WTC11 (cell line): ENCODE measurements at regions not wholly inside any gene's neighbourhood (a gene's known extent, or its start where the extent isn't known, plus 50 kb on each side); places are given as distances from the start of the nearest gene placed in this dataset.

ENCODE experiments used
- CBFB ChIP-seq: sonication (generic); formaldehyde crosslinking; IDR thresholded peaks from 2 replicates; pipeline ENCODE4 v1.8.1; 2022; ENCODE audit warnings: mild to moderate bottlenecking, low read depth, missing genetic modification reagents
- ETV6 ChIP-seq: sonication (generic); formaldehyde crosslinking; IDR thresholded peaks from 2 replicates; pipeline ENCODE4 v1.8.1; 2022; ENCODE audit warnings: mild to moderate bottlenecking, missing genetic modification reagents
- MAX ChIP-seq: sonication (generic); formaldehyde crosslinking; IDR thresholded peaks from 2 replicates; pipeline ENCODE4 v1.8.0; 2022; ENCODE audit warnings: mild to moderate bottlenecking, missing genetic modification reagents

DNA sequence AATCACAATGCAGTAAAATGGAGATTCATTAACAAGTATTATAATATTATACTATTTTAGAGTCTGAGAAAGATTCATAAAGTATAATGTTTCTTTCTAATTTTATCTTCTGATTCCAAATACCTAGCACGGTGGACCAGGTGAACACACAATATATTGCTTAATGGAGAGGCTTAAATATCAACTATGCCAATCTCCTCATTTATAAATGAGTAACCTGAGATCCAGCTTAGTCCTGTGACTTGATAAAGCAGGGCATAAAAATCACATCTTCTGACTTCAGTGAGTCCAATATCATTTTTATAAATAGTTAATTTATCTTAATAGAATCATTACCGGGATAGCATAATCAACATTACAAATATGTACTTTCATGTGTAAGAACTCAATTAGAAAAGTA lies 144.4 kb upstream of the GJE1 start:
- TF ChIP-seq CBFB, result no peak
- no peak for TF ChIP-seq ETV6 (CRISPR knock-in tag)
- TF ChIP-seq MAX (CRISPR knock-in tag), result no peak
